SIG-M5 treated with dmso at 0.1 percent for 504 hours (cell line): ENCODE measurements at regions not wholly inside any gene's neighbourhood (a gene's known extent, or its start where the extent isn't known, plus 50 kb on each side); places are given as distances from the start of the nearest gene placed in this dataset.
"Not testable (repeated sequence)": the region's sequence is repeated elsewhere in the genome, so short reads cannot be mapped to it uniquely, and the experiment has no call there.

ENCODE experiments used
- DNase-seq: peaks from one replicate; lab custom pipeline; 2025; ENCODE audit not compliant: unreplicated experiment; lab: John Stamatoyannopoulos, UW

GRCh38 chr2:176832086-176832485, 380.5 kb upstream of the HNRNPA3 start:
- no peak for DNase-seq

- no peak for DNase-seq
These were observed 378.9 kb upstream of the HNRNPA3 start for GRCh38 chr2:176833671-176834070.

- no peak for DNase-seq
These were observed 378.4 kb upstream of the HNRNPA3 start for GRCh38 chr2:176834226-176834625.

GRCh38 chr2:176843208-176843607, 369.4 kb upstream of the HNRNPA3 start:
- no peak for DNase-seq

- DNase-seq: no peak
These were observed 368.1 kb upstream of the HNRNPA3 start for GRCh38 chr2:176844461-176844860.

- no peak for DNase-seq
These were observed 366.9 kb upstream of the HNRNPA3 start for GRCh38 chr2:176845718-176846117.

GRCh38 chr2:176847575-176847974, 365.0 kb upstream of the HNRNPA3 start:
- DNase-seq: no peak

- no peak for DNase-seq
These were observed 363.8 kb upstream of the HNRNPA3 start for GRCh38 chr2:176848844-176849243.

GRCh38 chr2:176851200-176851888, 361.2 kb upstream of the HNRNPA3 start:
- DNase-seq: no peak

- DNase-seq: no peak
These were observed 360.6 kb upstream of the HNRNPA3 start for GRCh38 chr2:176851889-176852483.

- no peak for DNase-seq
These were observed 359.9 kb upstream of the HNRNPA3 start for GRCh38 chr2:176852667-176853066.

- DNase-seq: no peak
These were observed 358.5 kb upstream of the HNRNPA3 start for GRCh38 chr2:176854062-176854461.

- no peak for DNase-seq
These were observed 357.7 kb upstream of the HNRNPA3 start for GRCh38 chr2:176854878-176855277.

GRCh38 chr2:176856683-176857082, 355.9 kb upstream of the HNRNPA3 start:
- DNase-seq: no peak

GRCh38 chr2:176865336-176865735, 347.3 kb upstream of the HNRNPA3 start:
- no peak for DNase-seq

- no peak for DNase-seq
These were observed 340.2 kb upstream of the HNRNPA3 start for GRCh38 chr2:176872406-176872805.

- DNase-seq: no peak
These were observed 339.2 kb upstream of the HNRNPA3 start for GRCh38 chr2:176873403-176873802.

- DNase-seq: no peak
These were observed 336.0 kb upstream of the HNRNPA3 start for GRCh38 chr2:176876493-176877103.

- no peak for DNase-seq
These were observed 333.1 kb upstream of the HNRNPA3 start for GRCh38 chr2:176879426-176879995.

GRCh38 chr2:176882045-176882444, 330.5 kb upstream of the HNRNPA3 start:
- not testable (repeated sequence) for DNase-seq

GRCh38 chr2:176885001-176885643, 327.5 kb upstream of the HNRNPA3 start:
- no peak for DNase-seq

GRCh38 chr2:176885661-176886060, 326.9 kb upstream of the HNRNPA3 start:
- no peak for DNase-seq
